Type B pancreatic cell (in vitro differentiated cells): ENCODE measurements at regions not wholly inside any gene's neighbourhood (a gene's known extent, or its start where the extent isn't known, plus 50 kb on each side); places are given as distances from the start of the nearest gene placed in this dataset.
A peak's percentile ranks its signal among the peaks of the same experiment; 100 is the strongest.

Experiments
- DNase-seq: peaks from one replicate; pipeline ENCODE4 v3.0.0; 2021; ENCODE audit warnings: mixed read lengths; ENCODE audit not compliant: unreplicated experiment; ENCODE audit errors: extremely low spot score
- H3K27ac Mint-ChIP-seq: 2 replicates; pipeline ENCODE4 v1.8.0; 2021; ENCODE audit warnings: mild to moderate bottlenecking, mixed read lengths
- H3K27me3 Mint-ChIP-seq: 2 replicates; pipeline ENCODE4 v1.8.0; 2021; ENCODE audit warnings: mixed read lengths
- H3K36me3 Mint-ChIP-seq: 2 replicates; pipeline ENCODE4 v1.8.0; 2021; ENCODE audit warnings: mixed read lengths
- H3K4me1 Mint-ChIP-seq: one replicate; pipeline ENCODE4 v1.8.0; 2021; ENCODE audit warnings: mixed read lengths; ENCODE audit not compliant: unreplicated experiment
- H3K4me3 Mint-ChIP-seq: 2 replicates; pipeline ENCODE4 v1.8.0; 2021; ENCODE audit warnings: mild to moderate bottlenecking, mixed read lengths
- H3K9me3 Mint-ChIP-seq: 2 replicates; pipeline ENCODE4 v1.8.0; 2021; ENCODE audit warnings: mixed read lengths
- TF ChIP-seq, protein P1 (sequence below): fragments of 200-600 bp; sonication (generic); conservative IDR thresholded peaks from 2 replicates; pipeline ENCODE4 v1.5.0; 2021; ENCODE audit warnings: antibody characterized with exemption, mild to moderate bottlenecking

DNA sequence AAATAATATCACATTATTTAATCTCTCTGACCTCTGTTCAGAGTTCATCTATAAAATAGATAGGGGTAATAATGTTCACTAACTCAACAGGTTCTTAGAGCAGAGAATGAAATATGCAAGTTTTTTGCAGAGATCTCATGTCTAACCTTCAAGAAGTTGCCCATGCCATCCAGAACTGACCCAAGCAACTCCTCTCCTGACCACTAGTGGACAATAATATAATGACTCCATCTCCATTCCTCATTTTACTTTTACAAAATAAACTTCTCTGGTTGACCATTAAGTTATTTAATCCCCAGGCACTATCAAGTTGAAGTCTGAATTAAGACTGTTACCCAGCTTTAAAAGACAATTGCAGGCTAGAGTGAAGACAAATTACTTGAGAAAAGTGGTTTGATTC lies 382.6 kb downstream of the KCNA4 start:
- no peak for DNase-seq
- Mint-ChIP-seq H3K27ac (no peak overlapping the region), H3K4me1 (peaks cover 10% of the 10 kb centered on the region), H3K36me3 (no peaks in the 10 kb centered on the region), H3K27me3 (peaks cover 13% of the 10 kb centered on the region), H3K4me3 (no peak overlapping the region), H3K9me3 (no peaks in the 10 kb centered on the region)
- TF ChIP-seq, protein P1, sequence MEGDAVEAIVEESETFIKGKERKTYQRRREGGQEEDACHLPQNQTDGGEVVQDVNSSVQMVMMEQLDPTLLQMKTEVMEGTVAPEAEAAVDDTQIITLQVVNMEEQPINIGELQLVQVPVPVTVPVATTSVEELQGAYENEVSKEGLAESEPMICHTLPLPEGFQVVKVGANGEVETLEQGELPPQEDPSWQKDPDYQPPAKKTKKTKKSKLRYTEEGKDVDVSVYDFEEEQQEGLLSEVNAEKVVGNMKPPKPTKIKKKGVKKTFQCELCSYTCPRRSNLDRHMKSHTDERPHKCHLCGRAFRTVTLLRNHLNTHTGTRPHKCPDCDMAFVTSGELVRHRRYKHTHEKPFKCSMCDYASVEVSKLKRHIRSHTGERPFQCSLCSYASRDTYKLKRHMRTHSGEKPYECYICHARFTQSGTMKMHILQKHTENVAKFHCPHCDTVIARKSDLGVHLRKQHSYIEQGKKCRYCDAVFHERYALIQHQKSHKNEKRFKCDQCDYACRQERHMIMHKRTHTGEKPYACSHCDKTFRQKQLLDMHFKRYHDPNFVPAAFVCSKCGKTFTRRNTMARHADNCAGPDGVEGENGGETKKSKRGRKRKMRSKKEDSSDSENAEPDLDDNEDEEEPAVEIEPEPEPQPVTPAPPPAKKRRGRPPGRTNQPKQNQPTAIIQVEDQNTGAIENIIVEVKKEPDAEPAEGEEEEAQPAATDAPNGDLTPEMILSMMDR: peak; percentile 59

- TF ChIP-seq, protein P1: no peak
Measured at GRCh38 chr11:29629286-29629685, 387.5 kb downstream of the KCNA4 start.

DNA sequence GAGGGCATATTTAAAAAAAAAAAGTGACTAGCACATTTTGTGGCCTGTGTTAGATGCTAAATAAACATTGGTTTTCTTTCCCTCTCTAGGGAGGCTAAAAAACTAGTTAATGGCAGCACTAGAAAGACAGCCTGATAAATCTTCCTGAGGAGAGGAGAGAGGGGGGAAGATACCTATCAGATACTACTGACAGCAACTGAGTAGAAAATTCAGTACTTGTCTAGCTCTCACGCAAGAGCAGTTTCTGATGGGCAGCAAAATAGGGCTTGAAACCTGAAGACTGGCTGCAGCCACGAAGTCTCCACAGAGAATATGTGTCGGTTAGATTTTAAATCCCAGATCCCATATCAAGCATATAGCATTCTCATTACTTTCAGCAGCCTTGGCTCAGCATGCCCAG lies 388.2 kb downstream of the KCNA4 start:
- H3K27ac Mint-ChIP-seq: no peak overlapping the region
- TF ChIP-seq, protein P1: no peak
- H3K9me3 Mint-ChIP-seq: no peaks in the 10 kb centered on the region
- DNase-seq: no peak
- H3K36me3 Mint-ChIP-seq: no peaks in the 10 kb centered on the region
- peaks cover 18% of the 10 kb centered on the region for H3K4me1 Mint-ChIP-seq
- peaks cover 7% of the 10 kb centered on the region for H3K27me3 Mint-ChIP-seq
- H3K4me3 Mint-ChIP-seq: no peak overlapping the region

More at GRCh38 chr11:29629286-29629685, 387.5 kb downstream of the KCNA4 start:
- no peak for DNase-seq
- peaks cover 7% of the 10 kb centered on the region for H3K27me3 Mint-ChIP-seq
- no peak overlapping the region for H3K27ac Mint-ChIP-seq
- peaks cover 16% of the 10 kb centered on the region for H3K4me1 Mint-ChIP-seq
- no peaks in the 10 kb centered on the region for H3K9me3 Mint-ChIP-seq
- no peaks in the 10 kb centered on the region for H3K36me3 Mint-ChIP-seq
- H3K4me3 Mint-ChIP-seq: no peak overlapping the region

DNA sequence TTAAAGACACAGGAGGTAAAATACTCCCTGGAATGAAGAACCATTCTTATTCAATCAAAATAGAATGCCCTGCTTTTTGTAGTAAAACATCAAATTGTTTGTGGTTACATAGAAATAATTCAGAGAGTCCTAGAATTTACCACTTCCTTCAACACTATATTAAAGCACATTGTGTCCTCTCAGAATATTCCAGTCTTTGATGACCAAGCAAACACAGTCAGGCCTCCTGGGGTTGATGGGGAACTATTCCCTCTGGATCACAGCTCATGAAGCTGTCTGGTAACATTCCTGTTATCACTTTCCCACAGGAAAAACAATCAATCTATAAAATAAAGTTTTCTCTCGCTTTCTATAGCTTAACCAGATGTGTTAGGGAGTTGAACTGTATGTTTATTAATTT lies 389.3 kb downstream of the KCNA4 start:
- DNase-seq: no peak
- Mint-ChIP-seq H3K4me3 (no peak overlapping the region), H3K4me1 (peaks cover 29% of the 10 kb centered on the region), H3K27me3 (peaks cover 7% of the 10 kb centered on the region), H3K27ac (no peak overlapping the region), H3K9me3 (no peaks in the 10 kb centered on the region), H3K36me3 (no peaks in the 10 kb centered on the region)
- TF ChIP-seq, protein P1: no peak

DNA sequence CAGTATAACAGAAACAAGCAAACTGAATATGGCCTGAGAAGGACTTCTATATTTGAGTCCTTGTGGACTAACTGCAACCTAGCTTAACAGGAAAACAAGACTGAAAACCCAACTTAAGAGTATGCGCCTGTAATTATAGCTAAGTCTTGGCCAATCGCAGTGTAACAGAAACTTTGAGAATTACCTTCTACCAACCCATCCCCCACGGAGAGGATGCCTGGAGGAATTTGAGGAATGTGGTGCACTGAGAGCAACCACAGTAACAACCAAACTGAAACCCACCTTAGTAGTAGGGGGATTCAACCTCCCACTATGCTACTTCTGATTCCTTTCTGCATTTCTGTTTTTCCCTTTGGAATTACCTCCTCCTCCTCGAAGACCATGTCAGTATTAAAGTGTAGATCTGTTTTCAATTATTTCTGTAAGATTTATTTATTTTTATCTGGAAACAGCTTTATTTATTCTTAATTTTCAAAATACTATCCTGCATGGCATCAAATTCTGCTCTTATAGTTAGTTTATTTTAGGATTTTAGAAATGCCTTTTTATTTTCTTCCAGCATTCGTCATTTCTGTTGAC lies 393.6 kb downstream of the KCNA4 start:
- H3K27ac Mint-ChIP-seq: no peak overlapping the region
- no peaks in the 10 kb centered on the region for H3K27me3 Mint-ChIP-seq
- peaks cover 20% of the 10 kb centered on the region for H3K4me1 Mint-ChIP-seq
- H3K36me3 Mint-ChIP-seq: no peaks in the 10 kb centered on the region
- TF ChIP-seq, protein P1: no peak
- no peaks in the 10 kb centered on the region for H3K9me3 Mint-ChIP-seq
- H3K4me3 Mint-ChIP-seq: no peak overlapping the region
- DNase-seq: no peak

DNA sequence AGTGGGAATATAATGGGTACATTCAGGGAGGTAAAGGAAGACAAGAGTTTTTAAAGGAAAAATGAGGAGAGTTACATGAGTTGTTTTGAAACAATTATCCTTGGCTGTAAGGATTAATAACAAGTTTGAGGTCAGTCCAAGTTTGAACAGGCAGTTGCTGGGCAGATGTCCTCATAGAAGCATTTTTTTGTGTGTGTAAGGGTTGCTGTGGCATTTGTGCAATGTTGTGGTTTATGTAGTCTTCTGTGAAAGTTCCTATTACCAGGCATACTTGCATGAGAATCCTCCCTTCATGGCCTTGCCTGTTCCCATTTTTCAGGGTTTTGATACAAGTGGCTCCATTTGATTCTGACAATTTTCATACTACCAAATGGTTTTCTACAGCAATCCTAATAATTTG lies 400.2 kb downstream of the KCNA4 start:
- no peaks in the 10 kb centered on the region for H3K9me3 Mint-ChIP-seq
- DNase-seq: no peak
- H3K36me3 Mint-ChIP-seq: no peaks in the 10 kb centered on the region
- H3K4me1 Mint-ChIP-seq: no peaks in the 10 kb centered on the region
- H3K27me3 Mint-ChIP-seq: no peaks in the 10 kb centered on the region
- no peak overlapping the region for H3K27ac Mint-ChIP-seq
- TF ChIP-seq, protein P1: no peak
- no peak overlapping the region for H3K4me3 Mint-ChIP-seq
